HG03342 (cell line): ENCODE measurements at regions not wholly inside any gene's neighbourhood (a gene's known extent, or its start where the extent isn't known, plus 50 kb on each side); places are given as distances from the start of the nearest gene placed in this dataset.

Source experiments
- ATAC-seq: cut with Tn5 transposase; IDR thresholded peaks from one replicate; pipeline ENCODE4 v1.9.1; 2021; ENCODE audit warnings: mild to moderate bottlenecking, moderate library complexity; ENCODE audit not compliant: unreplicated experiment

GRCh38 chr11:112509300-112509699 lies 248.6 kb upstream of the PLET1 start:
- no peak for ATAC-seq

GRCh38 chr11:112511271-112511670 lies 250.6 kb upstream of the PLET1 start:
- ATAC-seq: no peak

GRCh38 chr11:112511911-112512310 lies 251.3 kb upstream of the PLET1 start:
- no peak for ATAC-seq

GRCh38 chr11:112513417-112513816 lies 252.8 kb upstream of the PLET1 start:
- no peak for ATAC-seq

GRCh38 chr11:112514011-112514740 lies 253.5 kb upstream of the PLET1 start:
- ATAC-seq: no peak

GRCh38 chr11:112516261-112516660 lies 255.6 kb upstream of the PLET1 start:
- ATAC-seq: no peak

- ATAC-seq: no peak
Observed at GRCh38 chr11:112516755-112517154, 256.1 kb upstream of the PLET1 start.

- no peak for ATAC-seq
Observed at GRCh38 chr11:112518371-112518770, 257.7 kb upstream of the PLET1 start.

- no peak for ATAC-seq
Observed at GRCh38 chr11:112519751-112520150, 259.1 kb upstream of the PLET1 start.

GRCh38 chr11:112520354-112520753 lies 259.7 kb upstream of the PLET1 start:
- no peak for ATAC-seq

GRCh38 chr11:112522536-112522935 lies 261.9 kb upstream of the PLET1 start:
- no peak for ATAC-seq

GRCh38 chr11:112523031-112523430 lies 262.4 kb upstream of the PLET1 start:
- no peak for ATAC-seq

- ATAC-seq: no peak
Observed at GRCh38 chr11:112523477-112523876, 262.8 kb upstream of the PLET1 start.

- no peak for ATAC-seq
Observed at GRCh38 chr11:112523951-112524350, 263.3 kb upstream of the PLET1 start.

GRCh38 chr11:112524798-112525197 lies 264.1 kb upstream of the PLET1 start:
- no peak for ATAC-seq

GRCh38 chr11:112525270-112525669 lies 264.6 kb upstream of the PLET1 start:
- no peak for ATAC-seq

- ATAC-seq: no peak
Observed at GRCh38 chr11:112525844-112526590, 265.4 kb upstream of the PLET1 start.

GRCh38 chr11:112526699-112527416 lies 266.2 kb upstream of the PLET1 start:
- no peak for ATAC-seq

GRCh38 chr11:112529071-112529470 lies 268.4 kb upstream of the PLET1 start:
- no peak for ATAC-seq

GRCh38 chr11:112532506-112532905 lies 271.8 kb upstream of the PLET1 start:
- no peak for ATAC-seq

- ATAC-seq: no peak
Observed at GRCh38 chr11:112533682-112534081, 273.0 kb upstream of the PLET1 start.

- ATAC-seq: no peak
Observed at GRCh38 chr11:112534208-112534607, 273.5 kb upstream of the PLET1 start.
